CD4-positive, alpha-beta T cell (primary cell): ENCODE measurements at regions not wholly inside any gene's neighbourhood (a gene's known extent, or its start where the extent isn't known, plus 50 kb on each side); places are given as distances from the start of the nearest gene placed in this dataset.

Source experiments
- ATAC-seq: fragments of 200-7000 bp; cut with Tn5 transposase; one replicate; pipeline ENCODE4 v1.10.0; 2022; ENCODE audit warnings: mild to moderate bottlenecking; ENCODE audit not compliant: poor library complexity
- CTCF ChIA-PET: fragments of 350-600 bp; sonication (Branson Sonifier 250); formaldehyde crosslinking; loops from one replicate; lab custom pipeline; 2021; ENCODE audit warnings: antibody characterized with exemption, inconsistent platforms; lab: Charles Lee
- POLR2A ChIA-PET: fragments of 350-600 bp; sonication (Branson Sonifier 250); formaldehyde crosslinking; loops from one replicate; lab custom pipeline; 2021; ENCODE audit warnings: antibody characterized with exemption, inconsistent platforms; lab: Charles Lee
- DNase-seq, 14 experiments: peaks; one replicate each; pipeline ENCODE4 v3.0.0-alpha.2; 2013 to 2020; ENCODE audit warnings: mixed read lengths in 2 of 14
- H3K27ac ChIP-seq, 2 donors: one replicate each; pipeline versions ENCODE4 v1.5.1 to v1.7.0; 2013; ENCODE audit warnings: low read length in 2 of 2, low read depth in 1 of 2, mild to moderate bottlenecking in 1 of 2
- H3K27me3 ChIP-seq, 2 experiments: 1 replicate in 1 of 2; 2 replicates in 1 of 2; pipeline versions ENCODE4 v1.6.1 to v1.7.0; 2013; ENCODE audit warnings: low read length in 2 of 2, control low read depth in 1 of 2, mild to moderate bottlenecking in 1 of 2, moderate library complexity in 1 of 2; ENCODE audit not compliant: insufficient read depth in 2 of 2, control insufficient read depth in 1 of 2
- H3K36me3 ChIP-seq: one replicate; pipeline ENCODE4 v1.6.1; 2013; ENCODE audit warnings: low read length, control low read depth; ENCODE audit not compliant: insufficient read depth
- H3K4me1 ChIP-seq: one replicate; pipeline ENCODE4 v1.6.1; 2013; ENCODE audit warnings: low read length, control low read depth; ENCODE audit not compliant: insufficient read depth
- H3K4me3 ChIP-seq: one replicate; pipeline ENCODE4 v1.5.1; 2013; ENCODE audit warnings: mild to moderate bottlenecking, low read length, moderate library complexity
- H3K9me3 ChIP-seq, 2 experiments: 1 replicate in 1 of 2; 2 replicates in 1 of 2; pipeline versions ENCODE4 v1.6.1 to v1.7.0; 2013; ENCODE audit warnings: low read length in 2 of 2, mild to moderate bottlenecking in 2 of 2, control low read depth in 1 of 2, moderate library complexity in 1 of 2; ENCODE audit not compliant: control insufficient read depth in 1 of 2, insufficient read depth in 1 of 2
- H3K27ac Mint-ChIP-seq: one replicate; pipeline ENCODE4 v1.8.0; 2020; ENCODE audit warnings: mixed read lengths
- H3K27me3 Mint-ChIP-seq: one replicate; pipeline ENCODE4 v1.8.0; 2021; ENCODE audit warnings: mixed read lengths
- H3K36me3 Mint-ChIP-seq: one replicate; pipeline ENCODE4 v1.8.0; 2021; ENCODE audit warnings: low read depth, mixed read lengths
- H3K4me1 Mint-ChIP-seq: one replicate; pipeline ENCODE4 v1.8.0; 2021; ENCODE audit warnings: low read depth, mixed read lengths
- H3K4me3 Mint-ChIP-seq: one replicate; pipeline ENCODE4 v1.8.0; 2020; ENCODE audit warnings: mild to moderate bottlenecking, mixed read lengths
- H3K9me3 Mint-ChIP-seq: one replicate; pipeline ENCODE4 v1.8.0; 2020; ENCODE audit warnings: mixed read lengths
- CTCF ChIP-seq: fragments of 200-600 bp; IDR thresholded peaks from one replicate; pipeline ENCODE4 v1.8.0; 2022; ENCODE audit warnings: antibody characterized with exemption, mild to moderate bottlenecking
- intact Hi-C, 2 experiments: fragments of 100-400 bp; cut with DNase I in 1 of 2; cut with micrococcal nuclease in 1 of 2; formaldehyde crosslinking; loops; one replicate each; pipeline versions ENCODE4 v1.15.1 to v1.9.0; 2023 to 2025; cut with DNase I, micrococcal nuclease

DNA sequence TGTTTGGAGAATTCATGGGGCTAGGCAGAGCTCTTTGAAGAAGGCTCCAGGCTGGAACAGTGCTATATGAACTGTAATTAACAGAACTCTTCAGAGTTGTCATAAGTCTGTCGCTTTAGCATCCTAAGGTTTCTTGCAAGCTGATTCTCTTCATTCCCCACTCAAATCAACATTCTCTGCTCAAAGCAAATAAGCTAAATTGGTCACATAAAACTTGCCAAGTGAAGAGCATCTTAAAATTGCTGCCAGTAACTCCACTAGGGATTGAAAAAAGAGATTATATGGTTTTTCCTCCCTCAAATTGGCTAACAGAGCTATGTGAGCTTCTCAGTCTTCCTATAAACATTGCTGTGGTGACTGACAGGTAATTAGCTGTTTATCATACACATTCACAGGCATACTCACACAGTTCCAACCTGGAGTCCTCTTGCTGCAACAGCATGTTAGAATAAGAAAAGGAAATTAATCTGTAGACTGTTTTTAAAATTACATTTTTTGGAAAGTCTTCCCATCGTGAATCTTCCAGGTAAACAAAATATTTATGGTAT lies 298.5 kb upstream of the ATP10B start:
- Histone ChIP-seq H3K36me3 (no peaks in the 10 kb centered on the region), H3K27ac (no peak overlapping the region), H3K4me1 (no peaks in the 10 kb centered on the region), H3K4me3 (no peak overlapping the region), H3K27me3 (no peaks in the 10 kb centered on the region), H3K9me3 (no peaks in the 10 kb centered on the region)
- peaks cover 4% of the 10 kb centered on the region for H3K9me3 Mint-ChIP-seq
- TF ChIP-seq CTCF, result no peak
- no peak for ATAC-seq
- CTCF ChIA-PET, result no interaction called here
- H3K27ac Mint-ChIP-seq, result no peak overlapping the region
- intact Hi-C loops, result no loop called here
- POLR2A ChIA-PET, result no interaction called here
- no peaks in the 10 kb centered on the region for H3K4me1 Mint-ChIP-seq
- no peak for DNase-seq
- peaks cover 10% of the 10 kb centered on the region for H3K27me3 Mint-ChIP-seq
- no peak overlapping the region for H3K4me3 Mint-ChIP-seq
- no peaks in the 10 kb centered on the region for H3K36me3 Mint-ChIP-seq

GRCh38 chr5:161149078-161149477 lies 297.1 kb upstream of the ATP10B start:
- Mint-ChIP-seq H3K9me3 (peaks cover 7% of the 10 kb centered on the region), H3K27me3 (peaks cover 10% of the 10 kb centered on the region), H3K4me1 (no peaks in the 10 kb centered on the region), H3K4me3 (no peak overlapping the region), H3K36me3 (no peaks in the 10 kb centered on the region), H3K27ac (no peak overlapping the region)
- no peaks in the 10 kb centered on the region for H3K27me3 ChIP-seq
- ChIA-PET CTCF (no interaction called here), POLR2A (no interaction called here)
- DNase-seq (no peak), ATAC-seq (no peak)
- H3K27ac ChIP-seq, result no peak overlapping the region
- H3K36me3 ChIP-seq, result no peaks in the 10 kb centered on the region
- H3K4me1 ChIP-seq, result no peaks in the 10 kb centered on the region
- H3K9me3 ChIP-seq, result no peaks in the 10 kb centered on the region
- H3K4me3 ChIP-seq, result no peak overlapping the region
- intact Hi-C loops, result no loop called here
- no peak for TF ChIP-seq CTCF

DNA sequence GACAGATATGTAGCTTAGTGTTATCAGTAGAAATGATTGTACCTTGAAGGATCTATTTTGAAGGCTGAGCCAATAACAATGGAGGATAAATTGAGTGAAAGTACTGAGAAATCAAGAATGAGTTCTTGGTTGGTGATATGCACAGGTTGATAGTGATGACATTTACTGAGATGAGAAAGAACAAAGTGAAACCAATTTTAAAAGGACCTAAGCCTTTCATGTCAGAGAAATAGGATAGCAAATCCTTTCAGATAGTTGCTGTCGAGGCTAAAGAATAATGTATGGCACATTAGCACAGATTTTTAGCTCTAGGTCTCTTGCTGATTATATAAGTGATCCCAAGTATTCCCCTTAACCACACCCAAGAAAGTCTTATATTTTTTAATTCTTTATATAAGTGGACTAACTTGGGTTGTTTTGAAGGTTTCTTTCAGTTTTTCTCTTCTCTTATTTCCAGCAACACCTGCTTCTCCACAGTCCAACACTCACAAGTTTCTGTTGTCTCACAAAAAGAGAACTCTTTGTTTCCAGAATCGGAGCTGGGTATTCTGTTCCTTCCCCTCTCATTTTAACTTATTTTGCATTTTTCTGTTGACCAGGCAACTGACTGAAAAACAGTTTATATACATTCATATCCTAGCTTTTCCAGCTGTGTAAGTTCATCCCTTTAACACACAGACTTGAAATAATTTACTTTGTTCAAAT lies 286.9 kb upstream of the ATP10B start:
- Mint-ChIP-seq H3K9me3 (no peaks in the 10 kb centered on the region), H3K36me3 (no peaks in the 10 kb centered on the region), H3K4me1 (no peaks in the 10 kb centered on the region), H3K27ac (no peak overlapping the region), H3K4me3 (no peak overlapping the region), H3K27me3 (no peaks in the 10 kb centered on the region)
- Histone ChIP-seq H3K36me3 (no peaks in the 10 kb centered on the region), H3K27ac (no peak overlapping the region), H3K4me1 (no peaks in the 10 kb centered on the region), H3K4me3 (no peak overlapping the region), H3K9me3 (no peaks in the 10 kb centered on the region), H3K27me3 (no peaks in the 10 kb centered on the region)
- no peak for ATAC-seq
- intact Hi-C loops, result no loop called here
- no peak for DNase-seq
- TF ChIP-seq CTCF, result no peak
- ChIA-PET POLR2A (no interaction called here), CTCF (no interaction called here)
